Muscle of leg (tissue), 3 donors: ENCODE measurements at regions not wholly inside any gene's neighbourhood (a gene's known extent, or its start where the extent isn't known, plus 50 kb on each side); places are given as distances from the start of the nearest gene placed in this dataset.

Experiments
- DNase-seq: peaks from one replicate; pipeline ENCODE4 v3.0.0; 2013
- H3K27ac ChIP-seq: one replicate; pipeline ENCODE4 v1.5.1; 2013; ENCODE audit warnings: mild to moderate bottlenecking, low read length, control low read depth
- H3K27me3 ChIP-seq: one replicate; pipeline ENCODE4 v1.6.1; 2013; ENCODE audit warnings: low read length; ENCODE audit not compliant: control insufficient read depth, insufficient read depth
- H3K36me3 ChIP-seq: one replicate; pipeline ENCODE4 v1.6.1; 2013; ENCODE audit warnings: low read length; ENCODE audit not compliant: control insufficient read depth, insufficient read depth
- H3K4me1 ChIP-seq: one replicate; pipeline ENCODE4 v1.6.1; 2013; ENCODE audit warnings: low read length; ENCODE audit not compliant: control insufficient read depth, insufficient read depth
- H3K4me3 ChIP-seq: one replicate; pipeline ENCODE4 v1.5.1; 2013; ENCODE audit warnings: low read length, control low read depth
- H3K9me3 ChIP-seq: replicated peaks from 2 replicates; pipeline ENCODE4 v1.6.1; 2013; ENCODE audit warnings: low read depth, low read length; ENCODE audit not compliant: control insufficient read depth
- WGBS: methylation state at CpG from one replicate; pipeline ENCODE4 v1.1.5; 2013; ENCODE audit warnings: missing lambda C conversion rate; ENCODE audit not compliant: insufficient coverage; 5-methylcytosine and 5-hydroxymethylcytosine counted together

DNA sequence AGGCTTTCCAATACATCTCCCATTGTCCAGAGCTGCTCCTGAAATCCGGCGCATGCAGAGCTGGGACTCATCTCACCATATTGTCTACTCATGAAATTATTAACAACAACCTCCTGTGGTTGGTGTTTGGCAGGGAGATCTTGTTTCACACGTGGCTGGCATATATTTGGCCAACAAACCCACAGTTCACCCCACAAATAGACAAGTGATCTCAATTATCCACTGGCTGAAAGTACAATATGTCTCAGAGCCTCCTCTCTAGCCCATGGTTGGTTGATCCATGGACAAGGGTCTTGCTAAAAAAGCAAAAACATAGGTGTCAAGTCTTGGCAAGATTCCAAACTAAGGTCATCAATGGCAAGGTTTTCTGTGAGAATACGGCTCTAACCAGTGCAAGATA is 386.9 kb downstream of the ETS1 start:
- H3K27me3 ChIP-seq = no peaks in the 10 kb centered on the region
- no peaks in the 10 kb centered on the region for H3K9me3 ChIP-seq
- no peak overlapping the region for H3K27ac ChIP-seq
- WGBS = no CpG with 5 or more reads among the region's 4 CpGs
- peaks cover under 1% of the 10 kb centered on the region for H3K4me1 ChIP-seq
- DNase-seq = no peak
- H3K36me3 ChIP-seq = no peaks in the 10 kb centered on the region
- no peak overlapping the region for H3K4me3 ChIP-seq

DNA sequence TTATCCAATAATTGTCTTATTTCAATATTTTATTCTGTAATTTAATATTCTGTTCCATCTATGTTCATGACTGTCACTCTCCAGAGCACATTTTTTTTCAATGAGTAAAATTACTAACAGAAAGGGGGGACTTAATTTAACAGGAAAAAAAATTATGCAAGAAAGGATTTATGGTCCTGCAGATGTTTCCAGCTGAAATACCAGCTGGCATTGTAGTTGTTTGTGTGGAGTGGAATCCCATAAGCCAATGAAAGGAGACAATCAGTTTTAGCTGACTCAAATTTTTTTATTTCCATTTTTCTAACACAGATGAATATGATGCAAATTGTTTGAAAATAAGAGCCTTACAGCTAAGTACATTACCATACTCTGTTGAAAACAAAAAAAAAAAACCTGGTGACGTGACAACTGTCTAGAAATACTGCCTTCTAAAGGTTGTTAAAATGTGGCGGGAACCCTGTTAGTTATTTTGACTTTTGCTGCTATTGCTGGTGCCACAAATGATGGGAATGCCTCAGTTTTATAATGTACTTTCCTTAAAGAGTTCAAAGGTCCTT is 389.1 kb downstream of the ETS1 start:
- Histone ChIP-seq H3K4me1 (peaks cover 2% of the 10 kb centered on the region), H3K4me3 (no peak overlapping the region), H3K36me3 (no peaks in the 10 kb centered on the region), H3K27me3 (no peaks in the 10 kb centered on the region), H3K27ac (no peak overlapping the region), H3K9me3 (no peaks in the 10 kb centered on the region)
- WGBS = no CpG with 5 or more reads among the region's 2 CpGs
- DNase-seq = peak; percentile 66

DNA sequence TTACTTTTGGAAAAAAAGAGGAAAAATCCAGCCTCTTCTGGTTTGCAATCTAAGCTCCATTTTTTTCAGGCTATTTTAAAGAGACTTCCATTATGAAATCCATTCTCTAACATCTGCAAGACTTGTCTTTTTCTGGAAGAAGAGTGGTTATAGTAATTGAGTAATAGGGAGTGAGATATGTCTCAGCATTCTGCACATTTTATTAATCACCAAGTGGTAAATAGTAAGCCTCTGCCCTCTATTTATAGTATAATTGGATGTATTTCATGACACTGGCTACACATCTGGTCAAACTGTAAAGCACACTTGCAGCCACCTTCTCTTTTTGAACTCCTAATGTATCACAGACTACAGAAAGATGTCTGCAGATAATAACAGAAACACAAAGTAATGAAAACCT is 391.1 kb downstream of the ETS1 start:
- H3K9me3 ChIP-seq = no peaks in the 10 kb centered on the region

DNA sequence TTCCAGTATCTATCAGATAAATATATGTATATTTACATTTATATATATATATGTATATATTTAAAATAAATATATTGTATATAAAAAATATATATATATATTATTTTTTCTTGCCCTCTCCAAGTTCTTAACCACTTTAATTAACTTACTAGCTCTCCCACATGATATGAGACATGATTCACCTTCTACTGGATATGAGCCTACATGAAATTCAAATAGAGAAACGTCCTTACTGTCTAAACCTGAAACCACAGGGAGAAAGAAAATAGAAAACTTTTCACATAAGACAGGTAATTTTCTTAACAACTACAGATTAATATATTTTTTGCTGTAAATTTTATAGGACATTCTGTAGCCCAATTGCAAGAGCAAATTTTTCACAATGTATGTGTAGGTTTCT is 391.6 kb downstream of the ETS1 start:
- WGBS = no CpG with 5 or more reads among the region's 1 CpG
- peaks cover 2% of the 10 kb centered on the region for H3K4me1 ChIP-seq
- no peak overlapping the region for H3K4me3 ChIP-seq
- H3K27ac ChIP-seq = no peak overlapping the region
- H3K27me3 ChIP-seq = no peaks in the 10 kb centered on the region
- H3K36me3 ChIP-seq = no peaks in the 10 kb centered on the region
- DNase-seq = no peak
- H3K9me3 ChIP-seq = no peaks in the 10 kb centered on the region

More for the DNA sequence above, 391.1 kb downstream of the ETS1 start:
- no peak for DNase-seq
- Histone ChIP-seq H3K4me1 (peaks cover 2% of the 10 kb centered on the region), H3K4me3 (no peak overlapping the region), H3K27ac (no peak overlapping the region), H3K27me3 (no peaks in the 10 kb centered on the region), H3K36me3 (no peaks in the 10 kb centered on the region)

DNA sequence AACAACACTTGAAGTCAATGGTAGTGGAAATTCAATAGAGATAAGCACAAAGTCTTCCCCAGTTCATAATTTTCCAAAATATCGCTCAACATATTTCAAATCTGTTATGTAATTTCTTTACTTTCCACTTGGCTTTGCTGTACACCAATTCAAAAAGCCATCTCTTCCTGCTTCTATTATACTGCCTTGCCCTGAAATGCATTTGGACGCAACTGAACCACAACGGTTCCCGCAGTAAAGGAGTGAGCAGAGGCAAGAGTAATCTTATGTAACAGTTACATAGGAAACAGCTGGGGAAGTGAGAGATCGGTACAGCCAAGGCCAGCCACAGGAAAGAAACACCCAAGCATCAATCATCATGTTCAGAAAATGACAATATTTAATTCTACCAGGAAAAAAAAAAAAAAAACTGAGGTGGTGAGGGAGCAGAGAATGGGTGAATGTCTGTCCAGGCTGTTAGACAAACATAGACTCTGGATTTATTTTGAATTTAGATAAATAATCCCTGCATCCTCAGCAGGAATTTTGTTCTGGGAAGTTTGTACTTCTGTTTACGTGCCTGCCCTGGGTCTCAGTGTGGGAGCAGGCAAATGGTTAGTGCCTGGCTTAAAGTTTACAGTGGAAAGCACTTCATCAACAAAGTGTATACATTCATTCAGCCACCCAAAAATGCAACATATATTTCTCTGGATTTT is 392.2 kb downstream of the ETS1 start:
- no peak overlapping the region for H3K27ac ChIP-seq

DNA sequence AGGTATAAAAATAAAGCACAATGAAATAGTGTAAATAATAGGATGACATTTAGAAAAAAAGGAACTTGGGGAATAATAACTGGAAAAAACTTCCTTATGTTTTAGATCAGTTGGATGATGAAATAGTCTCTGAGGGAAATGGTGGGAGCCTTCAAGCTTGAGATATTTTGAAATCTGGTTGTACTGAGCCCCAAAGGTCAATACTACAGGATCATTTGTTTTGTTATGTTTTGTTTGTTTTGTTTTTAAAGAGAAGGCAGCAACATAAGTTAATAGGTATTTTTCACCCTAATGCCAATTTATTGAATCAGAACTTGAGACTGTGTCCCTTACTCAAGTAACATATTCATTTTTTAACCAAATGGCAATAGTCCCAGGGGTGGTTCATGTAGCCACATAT is 393.1 kb downstream of the ETS1 start:
- no peaks in the 10 kb centered on the region for H3K9me3 ChIP-seq
- H3K27ac ChIP-seq = no peak overlapping the region
- H3K4me3 ChIP-seq = no peak overlapping the region
- no peak for DNase-seq
- peaks cover 2% of the 10 kb centered on the region for H3K4me1 ChIP-seq
- H3K36me3 ChIP-seq = no peaks in the 10 kb centered on the region
- no peaks in the 10 kb centered on the region for H3K27me3 ChIP-seq

More for the DNA sequence above, 392.2 kb downstream of the ETS1 start:
- Histone ChIP-seq H3K4me3 (no peak overlapping the region), H3K27me3 (no peaks in the 10 kb centered on the region), H3K9me3 (no peaks in the 10 kb centered on the region), H3K36me3 (no peaks in the 10 kb centered on the region), H3K4me1 (peaks cover 2% of the 10 kb centered on the region)
- no CpG with 5 or more reads among the region's 6 CpGs for WGBS
- peak; percentile 82 for DNase-seq

DNA sequence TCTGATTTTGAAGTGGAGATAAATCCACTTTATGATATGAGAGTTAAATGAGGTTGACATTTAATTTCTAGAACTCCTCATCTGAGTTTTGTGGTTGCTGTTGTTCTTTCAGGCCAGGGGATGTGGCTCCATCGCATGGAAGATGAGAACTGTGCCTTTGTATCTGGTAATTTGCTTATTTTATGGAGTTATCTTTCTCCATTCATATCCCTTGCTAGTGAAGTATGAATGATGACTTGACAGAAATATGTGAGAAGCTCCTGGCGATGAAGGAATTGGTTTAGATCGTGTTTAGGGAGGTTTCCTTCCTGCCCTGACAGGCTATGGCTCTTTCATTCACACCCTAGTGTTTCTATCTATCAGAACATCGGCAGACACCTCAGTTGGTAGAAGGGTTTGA is 393.7 kb downstream of the ETS1 start:
- no peak for DNase-seq
- Histone ChIP-seq H3K4me1 (peaks cover 4% of the 10 kb centered on the region), H3K36me3 (no peaks in the 10 kb centered on the region), H3K27me3 (no peaks in the 10 kb centered on the region), H3K9me3 (no peaks in the 10 kb centered on the region), H3K4me3 (no peak overlapping the region), H3K27ac (no peak overlapping the region)
- WGBS = no CpG with 5 or more reads among the region's 4 CpGs

DNA sequence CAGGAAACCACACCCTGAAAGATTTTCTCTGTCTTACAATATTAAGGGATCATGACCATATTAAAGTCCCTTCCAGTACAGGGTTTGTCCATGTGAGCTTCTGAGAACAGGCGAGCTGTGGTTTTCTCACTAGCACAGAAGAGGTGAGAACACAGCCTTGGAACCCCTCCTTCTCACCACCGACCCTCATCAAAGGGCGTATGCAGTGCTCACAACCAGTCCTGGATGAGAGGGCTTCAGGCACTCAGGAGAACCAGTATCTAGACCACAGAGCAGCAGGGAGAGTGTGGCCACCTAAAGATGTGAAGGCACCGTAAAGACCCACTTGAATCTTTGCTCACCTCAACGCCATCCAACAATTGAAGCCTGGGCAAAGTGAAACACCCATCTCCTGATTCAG is 397.0 kb downstream of the ETS1 start:
- Histone ChIP-seq H3K4me3 (no peak overlapping the region), H3K36me3 (no peaks in the 10 kb centered on the region), H3K4me1 (peaks cover 12% of the 10 kb centered on the region), H3K9me3 (no peaks in the 10 kb centered on the region), H3K27me3 (no peaks in the 10 kb centered on the region), H3K27ac (no peak overlapping the region)
- 100% methylated on average over 4 of the region's 5 CpGs for WGBS
- no peak for DNase-seq

DNA sequence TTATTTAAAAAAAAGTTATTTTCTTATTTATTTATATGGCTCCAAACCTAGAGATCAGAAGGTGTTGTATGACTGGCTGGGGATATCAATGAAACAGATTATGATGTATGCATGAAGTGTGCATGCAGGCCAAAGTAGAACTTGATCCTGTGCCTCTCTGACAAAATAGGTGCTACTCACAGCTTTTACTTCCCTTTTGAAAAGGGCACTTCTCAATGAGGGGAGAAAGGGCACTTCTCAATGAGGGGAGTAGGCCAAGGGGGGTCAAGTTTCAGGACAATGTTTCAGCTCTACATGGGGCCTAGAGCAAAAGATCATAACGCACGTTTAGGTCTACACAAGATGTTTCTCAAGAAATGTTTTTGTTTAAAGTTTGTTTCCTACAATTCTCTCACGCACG is 397.5 kb downstream of the ETS1 start:
- WGBS = no CpG with 5 or more reads among the region's 4 CpGs
- DNase-seq = no peak
- no peaks in the 10 kb centered on the region for H3K9me3 ChIP-seq

DNA sequence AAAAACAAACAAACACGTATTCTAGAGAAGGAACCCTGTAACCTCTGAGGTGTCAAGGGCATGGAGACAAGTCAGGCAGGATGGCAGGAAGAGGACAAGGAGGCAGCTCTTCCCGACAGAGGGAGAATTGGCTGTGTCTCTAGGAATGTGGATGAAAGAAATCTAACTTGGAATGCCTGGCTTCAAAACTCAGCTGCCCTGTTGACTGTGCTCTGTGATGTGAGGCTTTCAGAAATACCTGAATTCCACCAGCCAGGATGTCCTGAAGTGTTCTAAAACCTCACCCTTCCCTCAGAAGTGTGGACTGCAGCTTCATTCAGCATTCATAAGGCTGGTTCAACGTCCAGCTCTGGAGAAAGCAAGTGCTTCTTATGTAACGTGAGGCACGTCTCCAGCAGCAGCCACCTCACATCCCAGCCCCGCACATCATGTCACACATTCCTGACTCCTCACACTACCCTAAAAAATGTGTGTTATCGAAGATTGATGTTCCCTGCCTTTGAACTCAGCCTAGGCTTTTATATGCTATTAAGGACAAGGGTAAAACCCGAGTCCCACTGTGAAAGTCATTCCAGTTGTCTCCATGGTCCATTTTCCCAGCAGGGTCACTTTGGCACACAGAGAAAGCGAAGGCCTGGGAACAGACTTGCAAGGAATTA is 398.9 kb downstream of the ETS1 start:
- no peak for DNase-seq
- Histone ChIP-seq H3K4me3 (no peak overlapping the region), H3K36me3 (no peaks in the 10 kb centered on the region), H3K4me1 (peaks cover 12% of the 10 kb centered on the region), H3K27ac (no peak overlapping the region), H3K9me3 (no peaks in the 10 kb centered on the region), H3K27me3 (no peaks in the 10 kb centered on the region)
- WGBS = 33% methylated on average over 4 of the region's 9 CpGs

More for the DNA sequence above, 397.5 kb downstream of the ETS1 start:
- H3K4me3 ChIP-seq = no peak overlapping the region
- no peaks in the 10 kb centered on the region for H3K27me3 ChIP-seq
- H3K27ac ChIP-seq = no peak overlapping the region
- H3K36me3 ChIP-seq = no peaks in the 10 kb centered on the region
- peaks cover 12% of the 10 kb centered on the region for H3K4me1 ChIP-seq
